Erythroblast (primary cell): ENCODE measurements at regions not wholly inside any gene's neighbourhood (a gene's known extent, or its start where the extent isn't known, plus 50 kb on each side); places are given as distances from the start of the nearest gene placed in this dataset.
"Not testable (repeated sequence)": the region's sequence is repeated elsewhere in the genome, so short reads cannot be mapped to it uniquely, and the experiment has no call there.

Source experiments
- DNase-seq, 2 experiments: peaks; one replicate each; lab custom pipeline; 2025; lab: John Stamatoyannopoulos, UW
- GATA1 ChIP-seq: IDR thresholded peaks from 2 replicates; pipeline ENCODE4 v1.6.1; 2011; ENCODE audit warnings: low read depth, mild to moderate bottlenecking, control low read depth, low read length, moderate library complexity
- POLR2A ChIP-seq: IDR thresholded peaks from 2 replicates; pipeline ENCODE4 v1.6.1; 2011; ENCODE audit warnings: mild to moderate bottlenecking, low read length

- TF ChIP-seq GATA1 = no peak
- TF ChIP-seq POLR2A = no peak
- DNase-seq = no peak
Observed at GRCh38 chr6:23747239-23747638, 378.8 kb upstream of the NRSN1 start.

DNA sequence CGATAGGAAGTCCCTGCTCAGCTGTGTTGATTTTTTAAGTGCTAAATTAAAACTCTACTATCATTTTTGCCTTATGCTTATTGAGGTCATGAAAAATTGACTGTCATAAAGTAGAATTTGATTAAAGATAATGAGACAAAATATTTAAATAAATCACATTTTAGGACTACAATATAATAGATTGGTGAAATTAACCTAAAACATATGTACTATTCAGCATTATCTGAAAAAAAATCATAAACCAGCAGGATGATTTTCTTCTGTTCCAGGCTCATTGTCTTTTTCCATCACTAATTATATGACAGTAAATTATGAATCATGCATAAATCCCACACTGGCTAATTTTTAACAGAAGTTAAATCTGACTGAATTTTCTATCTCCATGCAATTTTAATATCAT lies 373.6 kb upstream of the NRSN1 start:
- DNase-seq = no peak
- TF ChIP-seq POLR2A = no peak
- TF ChIP-seq GATA1 = no peak

DNA sequence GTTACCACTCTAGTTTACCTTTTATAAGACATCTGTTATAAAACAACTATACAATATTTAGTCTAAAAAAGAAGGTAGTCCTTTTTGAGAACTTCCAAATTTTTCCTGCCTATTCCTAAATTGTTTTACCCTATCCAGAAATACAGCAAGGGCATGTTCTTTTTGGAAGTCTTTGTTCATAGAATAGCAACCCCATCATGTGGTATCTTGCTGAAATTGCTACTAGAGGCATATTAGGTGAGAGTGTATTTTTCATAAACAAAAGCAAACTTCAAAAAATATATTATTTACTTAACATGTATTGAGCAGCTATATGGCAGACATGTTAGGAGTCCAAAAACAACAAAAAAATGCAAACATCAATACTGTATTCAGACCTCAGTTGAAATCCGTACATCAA lies 371.8 kb upstream of the NRSN1 start:
- no peak for TF ChIP-seq POLR2A
- TF ChIP-seq GATA1 = no peak
- DNase-seq = peak in 1 of 2 experiments; percentile 3

GRCh38 chr6:23775127-23775526 lies 350.9 kb upstream of the NRSN1 start:
- TF ChIP-seq GATA1 (no peak), POLR2A (no peak)
- no peak for DNase-seq

DNA sequence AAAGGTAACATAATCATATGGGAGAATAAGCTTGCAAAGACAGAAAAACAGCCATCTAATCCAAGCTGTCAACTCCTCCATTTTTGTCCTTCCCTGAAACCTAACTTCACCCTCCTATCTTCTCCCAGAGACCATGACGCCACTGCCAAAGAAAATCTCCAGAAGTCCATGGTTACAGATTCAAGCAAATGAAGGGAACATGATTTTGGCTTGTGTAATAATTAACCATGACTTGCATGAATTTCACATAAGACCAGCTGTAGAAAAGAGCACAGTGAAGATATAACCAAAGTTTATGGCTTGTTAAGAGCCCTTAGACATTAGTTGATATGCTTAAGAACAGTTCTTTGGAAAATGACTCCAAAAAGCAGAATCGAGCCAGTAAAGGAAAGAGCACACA lies 342.1 kb upstream of the NRSN1 start:
- TF ChIP-seq POLR2A (no peak), GATA1 (no peak)

GRCh38 chr6:23784301-23784919 lies 341.6 kb upstream of the NRSN1 start:
- no peak for DNase-seq
- TF ChIP-seq GATA1 = no peak
- TF ChIP-seq POLR2A = no peak

More for the DNA sequence above, 342.1 kb upstream of the NRSN1 start:
- DNase-seq = no peak

GRCh38 chr6:23790756-23791155 lies 335.3 kb upstream of the NRSN1 start:
- no peak for TF ChIP-seq POLR2A
- TF ChIP-seq GATA1 = no peak
- no peak for DNase-seq

DNA sequence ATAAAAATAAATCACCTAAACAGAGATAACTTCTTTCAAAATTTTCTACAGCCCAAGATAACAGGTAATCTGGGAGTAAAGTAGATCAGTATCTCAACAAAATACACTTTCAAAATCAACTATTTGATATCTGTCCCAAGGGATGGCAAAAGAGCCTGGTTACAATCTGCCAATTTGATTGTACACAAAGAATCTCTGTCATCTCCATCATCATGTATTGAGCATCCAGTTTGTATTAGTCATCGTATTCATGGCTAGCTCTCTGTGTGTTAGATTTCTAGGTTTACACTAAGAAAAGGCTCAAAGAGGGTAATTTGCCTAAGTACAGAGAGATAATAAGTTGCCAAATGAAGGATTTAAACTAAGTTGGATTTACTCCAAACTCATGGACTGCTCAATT lies 329.0 kb upstream of the NRSN1 start:
- no peak for DNase-seq
- no peak for TF ChIP-seq POLR2A
- no peak for TF ChIP-seq GATA1

DNA sequence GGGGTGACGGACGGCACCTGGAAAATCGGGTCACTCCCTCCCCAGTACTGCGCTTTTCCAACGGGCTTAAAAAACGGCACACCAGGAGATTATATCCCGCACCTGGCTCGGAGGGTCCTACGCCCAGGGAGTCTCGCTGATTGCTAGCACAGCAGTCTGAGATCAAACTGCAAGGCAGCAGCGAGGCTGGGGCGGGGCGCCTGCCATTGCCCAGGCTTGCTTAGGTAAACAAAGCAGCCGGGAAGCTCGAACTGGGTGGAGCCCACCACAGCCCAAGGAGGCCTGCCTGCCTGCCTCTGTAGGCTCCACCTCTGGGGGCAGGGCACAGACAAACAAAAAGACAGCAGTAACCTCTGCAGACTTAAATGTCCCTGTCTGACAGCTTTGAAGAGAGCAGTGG lies 321.7 kb upstream of the NRSN1 start:
- DNase-seq = not testable (repeated sequence)

GRCh38 chr6:23821141-23821540 lies 304.9 kb upstream of the NRSN1 start:
- not testable (repeated sequence) for DNase-seq

GRCh38 chr6:23823421-23823820 lies 302.6 kb upstream of the NRSN1 start:
- DNase-seq = no peak
- TF ChIP-seq POLR2A = no peak
- no peak for TF ChIP-seq GATA1

DNA sequence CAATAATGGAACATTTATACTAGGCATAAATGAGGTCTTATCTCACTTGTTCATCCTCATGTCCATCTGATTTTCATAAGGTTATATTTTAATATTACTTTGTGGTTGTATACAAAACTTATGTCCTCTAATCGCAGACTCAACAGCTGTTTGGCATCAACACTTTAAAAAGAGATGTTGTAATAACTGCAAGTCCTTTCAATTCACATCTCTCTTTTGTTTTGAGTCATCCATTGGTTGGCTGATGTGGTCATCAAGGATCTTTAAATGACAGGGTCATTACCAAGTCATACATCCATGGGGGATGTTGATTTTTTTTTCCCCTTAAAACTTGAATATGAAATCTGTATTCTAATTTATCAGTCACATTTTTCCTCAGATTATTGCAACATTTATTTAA lies 299.4 kb upstream of the NRSN1 start:
- TF ChIP-seq GATA1 (no peak), POLR2A (no peak)
- no peak for DNase-seq

GRCh38 chr6:23828861-23829260 lies 297.2 kb upstream of the NRSN1 start:
- DNase-seq = no peak
- TF ChIP-seq POLR2A (no peak), GATA1 (no peak)

DNA sequence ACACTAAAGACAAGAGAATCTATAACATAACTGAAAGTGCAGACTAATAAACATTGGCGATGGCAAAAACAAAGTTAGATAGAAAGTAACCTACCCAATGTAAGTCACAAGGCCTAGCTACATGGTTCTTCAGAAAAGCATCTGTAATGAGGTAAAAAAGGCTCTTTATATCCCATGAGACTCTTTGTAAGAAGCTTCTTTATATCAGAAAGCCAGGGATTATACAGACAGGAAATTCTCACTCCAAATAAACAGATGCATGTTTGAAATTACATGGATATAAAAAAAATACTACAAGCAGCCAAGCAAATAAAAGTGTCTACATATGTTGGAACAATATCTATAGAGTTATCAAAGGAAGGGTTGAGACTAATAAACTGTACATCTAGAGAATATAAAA lies 284.9 kb upstream of the NRSN1 start:
- TF ChIP-seq POLR2A (no peak), GATA1 (no peak)

GRCh38 chr6:23842760-23843159 lies 283.3 kb upstream of the NRSN1 start:
- TF ChIP-seq POLR2A (no peak), GATA1 (no peak)
- DNase-seq = no peak

More for the DNA sequence above, 284.9 kb upstream of the NRSN1 start:
- DNase-seq = no peak
